ENCODE measurements at regions not wholly inside any gene's neighbourhood (a gene's known extent, or its start where the extent isn't known, plus 50 kb on each side); places are given as distances from the start of the nearest gene placed in this dataset.
A peak's percentile ranks its signal among the peaks of the same experiment; 100 is the strongest.

DNA sequence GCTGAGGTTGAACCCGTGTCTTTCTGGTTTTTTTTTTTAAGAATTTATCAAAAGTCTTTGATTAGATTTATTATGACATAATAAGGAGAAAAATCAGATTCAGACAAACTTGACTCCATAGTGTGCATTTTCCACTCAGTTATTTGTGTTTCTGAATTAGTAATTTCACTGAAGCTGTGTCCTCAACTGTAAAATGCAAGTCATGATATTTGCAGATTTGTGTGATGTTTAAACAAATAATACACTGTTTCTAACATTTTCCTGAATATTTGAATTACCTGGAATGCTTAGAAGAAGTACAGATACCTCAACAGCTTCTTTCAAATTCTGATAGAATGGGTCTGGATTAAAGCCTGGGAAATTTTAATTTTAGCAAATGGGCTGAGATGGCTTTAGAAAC, 1050.3 kb upstream of the MAP3K7 start:
- ATAC-seq (no peak), DNase-seq (no peak)
- H3K27ac ChIP-seq, result no peak overlapping the region
- 72 to 89% (median 81%) methylated on average over 1 of the region's 1 CpG for whole genome bisulfite sequencing, 4 donors
- H3K4me1 ChIP-seq, result peaks cover 0 to 4% (median 0%) of the 10 kb centered on the region in 12 donors
- H3K9me3 ChIP-seq, result peaks cover 0 to 2% (median 0%) of the 10 kb centered on the region in 12 donors
- H3K4me3 ChIP-seq, result no peak overlapping the region
- no peaks in the 10 kb centered on the region for H3K36me3 ChIP-seq
- intact Hi-C loops (cut with DNase I), result no loop called here
- no peaks in the 10 kb centered on the region for H3K27me3 ChIP-seq
- TF ChIP-seq POLR2A (IDR thresholded peaks at IDR 0.05), result no peak
- TF ChIP-seq, protein P1, sequence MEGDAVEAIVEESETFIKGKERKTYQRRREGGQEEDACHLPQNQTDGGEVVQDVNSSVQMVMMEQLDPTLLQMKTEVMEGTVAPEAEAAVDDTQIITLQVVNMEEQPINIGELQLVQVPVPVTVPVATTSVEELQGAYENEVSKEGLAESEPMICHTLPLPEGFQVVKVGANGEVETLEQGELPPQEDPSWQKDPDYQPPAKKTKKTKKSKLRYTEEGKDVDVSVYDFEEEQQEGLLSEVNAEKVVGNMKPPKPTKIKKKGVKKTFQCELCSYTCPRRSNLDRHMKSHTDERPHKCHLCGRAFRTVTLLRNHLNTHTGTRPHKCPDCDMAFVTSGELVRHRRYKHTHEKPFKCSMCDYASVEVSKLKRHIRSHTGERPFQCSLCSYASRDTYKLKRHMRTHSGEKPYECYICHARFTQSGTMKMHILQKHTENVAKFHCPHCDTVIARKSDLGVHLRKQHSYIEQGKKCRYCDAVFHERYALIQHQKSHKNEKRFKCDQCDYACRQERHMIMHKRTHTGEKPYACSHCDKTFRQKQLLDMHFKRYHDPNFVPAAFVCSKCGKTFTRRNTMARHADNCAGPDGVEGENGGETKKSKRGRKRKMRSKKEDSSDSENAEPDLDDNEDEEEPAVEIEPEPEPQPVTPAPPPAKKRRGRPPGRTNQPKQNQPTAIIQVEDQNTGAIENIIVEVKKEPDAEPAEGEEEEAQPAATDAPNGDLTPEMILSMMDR (IDR thresholded peaks at IDR 0.05), result no peak

DNA sequence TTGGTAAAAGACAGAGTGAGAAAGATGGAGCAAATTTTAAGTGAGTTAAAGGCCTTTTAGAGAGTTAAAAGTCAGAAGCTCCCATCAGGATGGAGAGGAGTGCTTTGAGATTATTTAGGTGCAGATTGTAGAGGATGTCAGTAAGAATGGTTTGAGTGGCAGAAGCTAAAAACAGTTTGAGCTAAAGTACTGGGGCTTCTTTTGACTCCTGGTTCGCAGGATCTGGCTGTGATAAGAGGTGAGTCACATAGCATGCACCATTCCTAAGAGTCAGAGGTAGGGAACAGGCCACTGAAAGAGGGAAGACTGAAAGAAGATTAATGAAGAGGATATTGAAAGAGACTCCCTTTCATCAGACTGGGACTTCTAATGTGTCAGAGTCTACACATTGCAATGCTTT, 1047.9 kb upstream of the MAP3K7 start:
- WGBS, 4 donors, result 25 to 44% (median 42%) methylated on average over 1 of the region's 1 CpG
- Histone ChIP-seq H3K4me3 (no peak overlapping the region), H3K36me3 (no peaks in the 10 kb centered on the region), H3K27me3 (no peaks in the 10 kb centered on the region), H3K4me1 (peaks cover 0 to 4% (median 0%) of the 10 kb centered on the region in 12 donors), H3K27ac (no peak overlapping the region), H3K9me3 (no peaks in the 10 kb centered on the region)
- DNase-seq (no peak), ATAC-seq (no peak)
- intact Hi-C loops (cut with DNase I), result no loop called here
- TF ChIP-seq, protein P1 (IDR thresholded peaks at IDR 0.05), result no peak
- no peak for TF ChIP-seq POLR2A (IDR thresholded peaks at IDR 0.05)

- Histone ChIP-seq H3K4me3 (no peak overlapping the region), H3K27ac (no peak overlapping the region), H3K27me3 (no peaks in the 10 kb centered on the region), H3K4me1 (peaks cover 0 to 4% (median 0%) of the 10 kb centered on the region in 12 donors), H3K9me3 (no peaks in the 10 kb centered on the region), H3K36me3 (no peaks in the 10 kb centered on the region)
- WGBS, 4 donors, result 76 to 83% (median 79%) methylated on average over 8 of the region's 8 CpGs
- TF ChIP-seq, protein P1 (IDR thresholded peaks at IDR 0.05), result no peak
- no peak for TF ChIP-seq POLR2A (IDR thresholded peaks at IDR 0.05)
- intact Hi-C loops (cut with DNase I), result no loop called here
- DNase-seq (peak in 1 of 5 donors; percentile 5), ATAC-seq (peak in 1 of 4 donors; percentile 45)
Measured at GRCh38 chr6:91633374-91634111, 1046.7 kb upstream of the MAP3K7 start.

DNA sequence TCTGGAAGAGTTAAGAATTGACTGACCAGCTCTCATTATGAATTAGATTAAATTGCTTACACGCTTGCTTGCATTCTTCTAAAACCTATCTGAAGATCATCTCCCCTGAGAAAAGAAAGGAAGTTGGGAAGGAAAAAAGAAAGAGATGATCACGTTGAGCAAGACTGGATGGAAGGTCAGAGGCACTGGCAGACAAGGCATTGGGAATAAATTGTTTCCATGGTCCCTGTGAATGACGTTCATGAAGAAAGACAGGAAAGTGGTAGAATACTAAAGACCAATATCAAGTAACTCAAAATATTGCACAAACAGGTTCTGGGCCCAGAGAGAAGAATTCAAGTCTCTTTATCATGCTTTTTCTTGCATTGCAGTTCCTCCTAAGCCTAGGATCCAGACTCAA, 1045.4 kb upstream of the MAP3K7 start:
- WGBS, 4 donors, result 41 to 49% (median 47%) methylated on average over 3 of the region's 3 CpGs

More for the DNA sequence above, 1045.4 kb upstream of the MAP3K7 start:
- ATAC-seq (no peak), DNase-seq (no peak)
- Histone ChIP-seq H3K9me3 (no peaks in the 10 kb centered on the region), H3K4me1 (peaks cover 0 to 4% (median 0%) of the 10 kb centered on the region in 12 donors), H3K4me3 (no peak overlapping the region), H3K27me3 (no peaks in the 10 kb centered on the region), H3K36me3 (no peaks in the 10 kb centered on the region), H3K27ac (no peak overlapping the region)
- intact Hi-C loops (cut with DNase I), result no loop called here
- TF ChIP-seq, protein P1 (IDR thresholded peaks at IDR 0.05), result no peak
